Ovary (tissue), 3 donors: ENCODE measurements at regions not wholly inside any gene's neighbourhood (a gene's known extent, or its start where the extent isn't known, plus 50 kb on each side); places are given as distances from the start of the nearest gene placed in this dataset.

Source experiments
- CTCF ChIP-seq, 3 donors: fragments of 450-650 bp in 2 of 3; fragments of 200-600 bp in 1 of 3; IDR thresholded peaks; one replicate each; pipeline versions ENCODE4 v1.5.1 to v1.8.0; 2016 to 2022; ENCODE audit warnings: antibody characterized with exemption in 3 of 3, mild to moderate bottlenecking in 1 of 3
- EP300 ChIP-seq: sonication (generic); formaldehyde crosslinking; IDR thresholded peaks from one replicate; pipeline ENCODE4 v1.6.1; 2017; ENCODE audit warnings: antibody characterized with exemption
- POLR2A ChIP-seq: fragments of 450-650 bp; IDR thresholded peaks from one replicate; pipeline ENCODE4 v1.6.1; 2017; ENCODE audit warnings: antibody characterized with exemption, mild to moderate bottlenecking, moderate library complexity
- donor health status: DM: no; HTN: no; CAD: no.

DNA sequence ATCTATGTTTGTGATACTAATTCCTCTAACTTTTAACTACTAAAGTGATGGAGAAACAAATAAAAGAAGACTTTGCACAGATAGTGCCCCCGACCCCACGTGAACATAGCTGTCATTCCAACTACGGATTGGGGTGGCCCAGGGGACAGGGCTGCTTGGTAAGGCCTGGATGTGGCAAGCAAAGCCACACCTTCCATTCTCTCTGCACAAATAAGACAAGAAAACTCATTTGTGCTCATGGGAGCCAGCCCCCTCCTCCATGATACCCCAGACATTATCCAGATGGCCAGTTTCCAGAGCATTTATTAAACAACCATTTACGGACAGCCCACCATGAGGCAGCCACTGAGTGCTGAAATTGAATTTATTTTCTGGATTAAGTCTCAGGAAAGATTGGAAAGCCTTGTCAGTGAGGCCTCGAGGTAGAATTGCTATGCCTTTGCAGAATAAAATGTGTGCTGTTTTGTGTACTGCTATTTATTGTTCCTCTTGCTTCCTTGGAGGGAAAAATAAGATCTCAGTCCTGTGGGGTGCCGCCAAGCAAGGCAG is 151.2 kb downstream of the UNC5CL start:
- TF ChIP-seq CTCF (IDR thresholded peaks at IDR 0.05), result no peak
- TF ChIP-seq POLR2A, result no peak
- no peak for TF ChIP-seq EP300
